Mesodermal cell (in vitro differentiated cells): ENCODE measurements at regions not wholly inside any gene's neighbourhood (a gene's known extent, or its start where the extent isn't known, plus 50 kb on each side); places are given as distances from the start of the nearest gene placed in this dataset.

Experiments
- H3K27ac ChIP-seq: 2 replicates; pipeline ENCODE4 v1.7.0; 2013; ENCODE audit warnings: mild to moderate bottlenecking, low read depth, low read length, moderate library complexity; ENCODE audit not compliant: severe bottlenecking
- H3K36me3 ChIP-seq: 2 replicates; pipeline ENCODE4 v1.7.1; 2013; ENCODE audit warnings: mild to moderate bottlenecking, low read length, moderate library complexity; ENCODE audit not compliant: control insufficient read depth, insufficient read depth
- H3K4me1 ChIP-seq: one replicate; pipeline ENCODE4 v1.7.1; 2013; ENCODE audit warnings: mild to moderate bottlenecking, low read length; ENCODE audit not compliant: insufficient read depth, control insufficient read depth, poor library complexity, severe bottlenecking
- H3K4me3 ChIP-seq: 2 replicates; pipeline ENCODE4 v1.7.0; 2013; ENCODE audit warnings: low read length, control low read depth, mild to moderate bottlenecking; ENCODE audit not compliant: insufficient read depth, poor library complexity, severe bottlenecking; ENCODE audit errors: extremely low read depth
- H3K9me3 ChIP-seq: 2 replicates; pipeline ENCODE4 v1.7.1; 2013; ENCODE audit warnings: mild to moderate bottlenecking, low read length, moderate library complexity; ENCODE audit not compliant: control insufficient read depth
- WGBS, 2 experiments: methylation state at CpG; one replicate each; pipeline ENCODE4 v1.1.5; 2013; ENCODE audit warnings: missing lambda C conversion rate in 2 of 2; ENCODE audit not compliant: insufficient coverage in 2 of 2; 5-methylcytosine and 5-hydroxymethylcytosine counted together

- Histone ChIP-seq H3K27ac (no peak overlapping the region), H3K4me3 (no peak overlapping the region), H3K4me1 (no peaks in the 10 kb centered on the region), H3K36me3 (no peaks in the 10 kb centered on the region), H3K9me3 (peaks cover 90% of the 10 kb centered on the region)
- WGBS, 2 experiments = 73 to 75% methylated on average over 27 of the region's 27 CpGs
Observed at GRCh38 chr12:34290381-34290995, 268.2 kb downstream of the ALG10 start.

- Histone ChIP-seq H3K4me3 (no peak overlapping the region), H3K4me1 (no peaks in the 10 kb centered on the region), H3K27ac (no peak overlapping the region), H3K36me3 (no peaks in the 10 kb centered on the region), H3K9me3 (peaks cover 91% of the 10 kb centered on the region)
- 80 to 90% methylated on average over 15 to 17 of the region's 17 CpGs for WGBS, 2 experiments
Observed at GRCh38 chr12:34291001-34291400, 268.7 kb downstream of the ALG10 start.

GRCh38 chr12:34291426-34291901 is 269.2 kb downstream of the ALG10 start:
- Histone ChIP-seq H3K36me3 (no peaks in the 10 kb centered on the region), H3K9me3 (peaks cover 91% of the 10 kb centered on the region), H3K4me3 (no peak overlapping the region), H3K27ac (no peak overlapping the region), H3K4me1 (no peaks in the 10 kb centered on the region)
- WGBS, 2 experiments = 88 to 90% methylated on average over 18 to 19 of the region's 19 CpGs

- Histone ChIP-seq H3K4me3 (no peak overlapping the region), H3K36me3 (no peaks in the 10 kb centered on the region), H3K4me1 (no peaks in the 10 kb centered on the region), H3K27ac (no peak overlapping the region), H3K9me3 (peaks cover 90% of the 10 kb centered on the region)
- 78 to 85% methylated on average over 34 of the region's 34 CpGs for WGBS, 2 experiments
Observed at GRCh38 chr12:34292736-34293625, 270.7 kb downstream of the ALG10 start.

- WGBS, 2 experiments = 69% methylated on average over 10 to 13 of the region's 13 CpGs
- H3K4me3 ChIP-seq = no peak overlapping the region
- no peak overlapping the region for H3K27ac ChIP-seq
- H3K36me3 ChIP-seq = no peaks in the 10 kb centered on the region
- H3K4me1 ChIP-seq = no peaks in the 10 kb centered on the region
- peaks cover 90% of the 10 kb centered on the region for H3K9me3 ChIP-seq
Observed at GRCh38 chr12:34294137-34294536, 271.8 kb downstream of the ALG10 start.

GRCh38 chr12:34294671-34295365 is 272.5 kb downstream of the ALG10 start:
- 81 to 83% methylated on average over 18 to 23 of the region's 23 CpGs for WGBS, 2 experiments
- no peak overlapping the region for H3K4me3 ChIP-seq
- no peaks in the 10 kb centered on the region for H3K36me3 ChIP-seq
- no peaks in the 10 kb centered on the region for H3K4me1 ChIP-seq
- peaks cover 90% of the 10 kb centered on the region for H3K9me3 ChIP-seq
- H3K27ac ChIP-seq = no peak overlapping the region

GRCh38 chr12:34295366-34296142 is 273.3 kb downstream of the ALG10 start:
- 81 to 84% methylated on average over 27 to 31 of the region's 31 CpGs for WGBS, 2 experiments
- H3K9me3 ChIP-seq = peaks cover 93% of the 10 kb centered on the region

GRCh38 chr12:34296143-34297041 is 274.1 kb downstream of the ALG10 start:
- H3K4me3 ChIP-seq = no peak overlapping the region
- H3K27ac ChIP-seq = no peak overlapping the region
- H3K9me3 ChIP-seq = peaks cover 93% of the 10 kb centered on the region
- WGBS, 2 experiments = 81 to 82% methylated on average over 22 to 30 of the region's 30 CpGs
- no peaks in the 10 kb centered on the region for H3K4me1 ChIP-seq
- H3K36me3 ChIP-seq = no peaks in the 10 kb centered on the region

More at GRCh38 chr12:34295366-34296142, 273.3 kb downstream of the ALG10 start:
- Histone ChIP-seq H3K4me3 (no peak overlapping the region), H3K27ac (no peak overlapping the region), H3K36me3 (no peaks in the 10 kb centered on the region), H3K4me1 (no peaks in the 10 kb centered on the region)

- WGBS, 2 experiments = 67 to 69% methylated on average over 15 of the region's 18 CpGs
- H3K4me3 ChIP-seq = no peak overlapping the region
- H3K27ac ChIP-seq = no peak overlapping the region
- no peaks in the 10 kb centered on the region for H3K36me3 ChIP-seq
- no peaks in the 10 kb centered on the region for H3K4me1 ChIP-seq
- H3K9me3 ChIP-seq = peaks cover 94% of the 10 kb centered on the region
Observed at GRCh38 chr12:34297126-34297789, 275.0 kb downstream of the ALG10 start.
